SK-N-SH (cell line): ENCODE measurements at regions not wholly inside any gene's neighbourhood (a gene's known extent, or its start where the extent isn't known, plus 50 kb on each side); places are given as distances from the start of the nearest gene placed in this dataset.

ENCODE experiments used
- CTCF ChIA-PET: fragments of 300-600, 350-600 bp; formaldehyde crosslinking; extraction: SDS; loops from one replicate; lab custom pipeline; 2021; lab: Yijun Ruan, JAX
- POLR2A ChIA-PET: fragments of 350-600 bp; sonication (Branson Sonifier 250); formaldehyde crosslinking; extraction: SDS; loops from one replicate; lab custom pipeline; 2020; ENCODE audit warnings: antibody characterized with exemption, inconsistent platforms; lab: Yijun Ruan, JAX
- DNase-seq: peaks from one replicate; pipeline ENCODE4 v3.0.0; 2012
- H2AFZ ChIP-seq: fragments of 200-600 bp; sonication (generic); 2 replicates; pipeline ENCODE4 v1.8.1; 2016; ENCODE audit warnings: antibody characterized with exemption, mild to moderate bottlenecking, low read depth
- H3F3A ChIP-seq: fragments of 200-600 bp; sonication (generic); replicated peaks from 2 replicates; pipeline ENCODE3; 2016; ENCODE audit warnings: antibody characterized with exemption, mild to moderate bottlenecking; ENCODE audit not compliant: insufficient read depth
- H3K27ac ChIP-seq, 2 experiments: fragments of 200-500 bp in 1 of 2; fragments of 200-600 bp in 1 of 2; sonication (Bioruptor generic) in 1 of 2; sonication (generic), shearing (Covaris generic) in 1 of 2; 2 replicates each; pipeline versions ENCODE4 v1.5.1 to v1.6.1; 2014 to 2016; ENCODE audit warnings: low read depth in 2 of 2, inconsistent platforms in 1 of 2, low read length in 1 of 2, mild to moderate bottlenecking in 1 of 2, mixed read lengths in 1 of 2
- H3K27me3 ChIP-seq: fragments of 200-600 bp; sonication (generic), shearing (Covaris generic); 2 replicates; pipeline ENCODE4 v1.6.1; 2016; ENCODE audit warnings: mixed run types; ENCODE audit not compliant: insufficient read depth
- H3K36me3 ChIP-seq, 2 experiments: fragments of 200-500 bp in 1 of 2; fragments of 200-600 bp in 1 of 2; sonication (Bioruptor generic) in 1 of 2; sonication (generic) in 1 of 2; replicated peaks in 1 of 2; 2 replicates each; pipeline versions ENCODE3 to v1.5.1; 2014 to 2016; ENCODE audit warnings: low read length in 1 of 2, mild to moderate bottlenecking in 1 of 2; ENCODE audit not compliant: insufficient read depth in 2 of 2, control insufficient read depth in 1 of 2
- H3K4me1 ChIP-seq, 2 experiments: fragments of 200-500 bp in 1 of 2; fragments of 200-600 bp in 1 of 2; sonication (Bioruptor generic) in 1 of 2; sonication (generic), shearing (Covaris generic) in 1 of 2; 2 replicates each; pipeline versions ENCODE4 v1.5.1 to v1.6.1; 2014 to 2016; ENCODE audit warnings: low read depth in 1 of 2, low read length in 1 of 2, mixed run types in 1 of 2; ENCODE audit not compliant: insufficient read depth in 2 of 2, control insufficient read depth in 1 of 2
- H3K4me2 ChIP-seq: fragments of 200-600 bp; sonication (generic), shearing (Covaris generic); 2 replicates; pipeline ENCODE4 v1.6.1; 2017; ENCODE audit warnings: mixed run types
- H3K4me3 ChIP-seq, 2 experiments: fragments of 200-500 bp in 1 of 2; fragments of 200-600 bp in 1 of 2; sonication (Bioruptor generic) in 1 of 2; sonication (generic), shearing (Covaris generic) in 1 of 2; 2 replicates each; pipeline versions ENCODE4 v1.5.1 to v1.8.1; 2014 to 2016; ENCODE audit warnings: low read depth in 2 of 2, inconsistent platforms in 1 of 2, low read length in 1 of 2, mild to moderate bottlenecking in 1 of 2, mixed read lengths in 1 of 2, moderate library complexity in 1 of 2
- H3K79me2 ChIP-seq: fragments of 200-600 bp; sonication (generic); 2 replicates; pipeline ENCODE4 v1.8.1; 2017; ENCODE audit warnings: mild to moderate bottlenecking; ENCODE audit not compliant: insufficient read depth
- H3K9ac ChIP-seq: fragments of 200-600 bp; sonication (generic); 2 replicates; pipeline ENCODE4 v1.6.1; 2017; ENCODE audit warnings: mixed run types
- H3K9me2 ChIP-seq: fragments of 200-600 bp; sonication (generic); 2 replicates; pipeline ENCODE4 v1.6.1; 2017; ENCODE audit warnings: mixed run types
- H3K9me3 ChIP-seq: fragments of 200-600 bp; sonication (generic); 2 replicates; pipeline ENCODE4 v1.6.1; 2017; ENCODE audit warnings: mixed run types, mild to moderate bottlenecking, moderate library complexity
- H4K20me1 ChIP-seq: fragments of 200-600 bp; sonication (generic); 2 replicates; pipeline ENCODE4 v1.6.1; 2017; ENCODE audit warnings: mild to moderate bottlenecking, mixed run types; ENCODE audit not compliant: insufficient read depth
- EP300 ChIP-seq, 2 experiments: IDR thresholded peaks; 2 replicates each; pipeline versions ENCODE4 v1.4.0 to v1.6.1; 2012; ENCODE audit warnings: borderline replicate concordance in 1 of 2, low read depth in 1 of 2, low read length in 1 of 2
- EZH2phosphoT487 ChIP-seq: fragments of 200-600 bp; sonication (generic); IDR thresholded peaks from 2 replicates; pipeline ENCODE4 v1.6.1; 2017; ENCODE audit warnings: low read depth, mixed run types, mild to moderate bottlenecking, antibody characterized with exemption, moderate library complexity, borderline replicate concordance
- FOSL2 ChIP-seq: IDR thresholded peaks from 2 replicates; pipeline ENCODE4 v1.4.0; 2012; ENCODE audit warnings: low read depth, mild to moderate bottlenecking, moderate library complexity, borderline replicate concordance
- FOXJ3 ChIP-seq: sonication (generic); formaldehyde crosslinking; IDR thresholded peaks from 2 replicates; pipeline ENCODE4 v1.5.1; 2020; ENCODE audit warnings: mild to moderate bottlenecking, missing genetic modification reagents
- FOXM1 ChIP-seq: IDR thresholded peaks from 2 replicates; pipeline ENCODE4 v1.4.0; 2012; ENCODE audit warnings: low read depth, mild to moderate bottlenecking
- SIN3A ChIP-seq: IDR thresholded peaks from 2 replicates; pipeline ENCODE4 v1.6.1; 2012; ENCODE audit warnings: low read depth, mild to moderate bottlenecking, low read length, moderate library complexity, borderline replicate concordance
- SMC3 ChIP-seq: IDR thresholded peaks from 2 replicates; pipeline ENCODE4 v1.6.1; 2012; ENCODE audit warnings: low read depth, low read length, improper control_type of control experiment
- TCF12 ChIP-seq: IDR thresholded peaks from 2 replicates; pipeline ENCODE4 v1.4.0; 2012
- TEAD4 ChIP-seq: IDR thresholded peaks from 2 replicates; pipeline ENCODE4 v1.4.0; 2012; ENCODE audit warnings: mild to moderate bottlenecking, borderline replicate concordance; ENCODE audit not compliant: insufficient read depth
- WGBS: methylation state at CpG from one replicate; pipeline ENCODE4 v1.1.6; 2017; ENCODE audit warnings: low lambda C conversion rate; 5-methylcytosine and 5-hydroxymethylcytosine counted together
- TF ChIP-seq, protein P1 (sequence below): IDR thresholded peaks from 2 replicates; pipeline ENCODE4 v1.6.1; 2012; ENCODE audit warnings: mild to moderate bottlenecking, low read depth, low read length, moderate library complexity

DNA sequence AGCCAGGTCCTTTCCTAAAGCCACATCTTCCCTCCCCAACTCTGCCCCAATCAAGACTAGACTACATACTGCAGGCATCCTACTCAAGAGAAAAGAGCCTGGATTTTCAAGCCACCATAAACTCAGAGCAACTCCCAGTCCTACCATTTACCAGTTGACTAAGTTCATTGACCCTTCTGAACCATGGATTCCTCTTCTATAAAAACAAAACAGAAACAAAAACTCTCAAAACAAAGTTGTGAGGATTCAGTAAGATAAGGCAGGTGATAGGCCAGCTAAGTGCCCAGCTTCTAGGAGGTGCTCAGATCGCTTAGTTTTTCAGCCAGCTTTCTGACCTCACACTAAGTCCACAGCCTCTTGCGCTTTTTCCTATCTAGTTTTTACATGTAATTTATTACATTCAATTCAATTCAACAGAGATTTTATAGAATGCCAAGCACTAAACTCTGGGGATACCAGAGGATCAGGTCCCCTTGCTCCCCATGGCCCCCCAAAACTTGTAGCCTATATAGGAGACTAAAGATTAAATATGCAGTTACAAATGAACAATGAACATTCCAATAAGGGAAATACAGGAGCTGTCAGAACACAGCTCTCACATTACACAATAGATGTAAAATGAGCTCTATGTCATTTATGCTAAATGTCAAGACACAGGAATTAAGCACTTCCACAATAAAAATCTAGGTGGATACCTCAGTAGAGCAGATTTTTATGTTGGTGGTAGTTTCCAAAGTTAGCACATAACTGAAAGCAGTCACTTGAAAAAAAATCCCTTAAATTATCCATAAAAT is 104.5 kb upstream of the EGLN3 start:
- Histone ChIP-seq H3K9me3 (no peaks in the 10 kb centered on the region), H2AFZ (no peak overlapping the region), H3K9me2 (no peaks in the 10 kb centered on the region), H3K4me2 (no peak overlapping the region), H3K27ac (no peak overlapping the region), H3K4me3 (no peak overlapping the region), H3F3A (no peaks in the 10 kb centered on the region), H3K27me3 (no peaks in the 10 kb centered on the region), H3K79me2 (no peaks in the 10 kb centered on the region), H3K36me3 (no peaks in the 10 kb centered on the region), H4K20me1 (no peaks in the 10 kb centered on the region), H3K4me1 (peaks cover 0 to 3% of the 10 kb centered on the region in 2 experiments; a peak in 1 of 4 replicates), H3K9ac (no peak overlapping the region)
- ChIA-PET POLR2A (no interaction called here), CTCF (no interaction called here)
- DNase-seq = no peak
- 89% methylated on average over 2 of the region's 2 CpGs for WGBS
- TF ChIP-seq TCF12 = no peak
- TF ChIP-seq, protein P1, sequence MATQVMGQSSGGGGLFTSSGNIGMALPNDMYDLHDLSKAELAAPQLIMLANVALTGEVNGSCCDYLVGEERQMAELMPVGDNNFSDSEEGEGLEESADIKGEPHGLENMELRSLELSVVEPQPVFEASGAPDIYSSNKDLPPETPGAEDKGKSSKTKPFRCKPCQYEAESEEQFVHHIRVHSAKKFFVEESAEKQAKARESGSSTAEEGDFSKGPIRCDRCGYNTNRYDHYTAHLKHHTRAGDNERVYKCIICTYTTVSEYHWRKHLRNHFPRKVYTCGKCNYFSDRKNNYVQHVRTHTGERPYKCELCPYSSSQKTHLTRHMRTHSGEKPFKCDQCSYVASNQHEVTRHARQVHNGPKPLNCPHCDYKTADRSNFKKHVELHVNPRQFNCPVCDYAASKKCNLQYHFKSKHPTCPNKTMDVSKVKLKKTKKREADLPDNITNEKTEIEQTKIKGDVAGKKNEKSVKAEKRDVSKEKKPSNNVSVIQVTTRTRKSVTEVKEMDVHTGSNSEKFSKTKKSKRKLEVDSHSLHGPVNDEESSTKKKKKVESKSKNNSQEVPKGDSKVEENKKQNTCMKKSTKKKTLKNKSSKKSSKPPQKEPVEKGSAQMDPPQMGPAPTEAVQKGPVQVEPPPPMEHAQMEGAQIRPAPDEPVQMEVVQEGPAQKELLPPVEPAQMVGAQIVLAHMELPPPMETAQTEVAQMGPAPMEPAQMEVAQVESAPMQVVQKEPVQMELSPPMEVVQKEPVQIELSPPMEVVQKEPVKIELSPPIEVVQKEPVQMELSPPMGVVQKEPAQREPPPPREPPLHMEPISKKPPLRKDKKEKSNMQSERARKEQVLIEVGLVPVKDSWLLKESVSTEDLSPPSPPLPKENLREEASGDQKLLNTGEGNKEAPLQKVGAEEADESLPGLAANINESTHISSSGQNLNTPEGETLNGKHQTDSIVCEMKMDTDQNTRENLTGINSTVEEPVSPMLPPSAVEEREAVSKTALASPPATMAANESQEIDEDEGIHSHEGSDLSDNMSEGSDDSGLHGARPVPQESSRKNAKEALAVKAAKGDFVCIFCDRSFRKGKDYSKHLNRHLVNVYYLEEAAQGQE = no peak
- no peak for TF ChIP-seq SMC3

GRCh38 chr14:34053666-34054065 is 102.8 kb upstream of the EGLN3 start:
- DNase-seq = no peak
- H2AFZ ChIP-seq = no peak overlapping the region
- no peaks in the 10 kb centered on the region for H3K36me3 ChIP-seq
- H4K20me1 ChIP-seq = no peaks in the 10 kb centered on the region
- H3F3A ChIP-seq = no peaks in the 10 kb centered on the region
- CTCF ChIA-PET = interaction anchor here (0.6 to 1.3 kb wide), 3 partner anchors 8 to 187 kb away, joined by 3 to 5 read pairs (median 3); no protein-coding TSS in a partner anchor
- TF ChIP-seq TEAD4 (no peak), SIN3A (no peak), FOXM1 (no peak)
- H3K4me2 ChIP-seq = no peak overlapping the region
- WGBS = 80% methylated on average over 3 of the region's 3 CpGs
- H3K27me3 ChIP-seq = no peaks in the 10 kb centered on the region
- no peaks in the 10 kb centered on the region for H3K9me2 ChIP-seq
- H3K79me2 ChIP-seq = no peaks in the 10 kb centered on the region
- POLR2A ChIA-PET = no interaction called here
- H3K4me3 ChIP-seq = no peak overlapping the region
- no peak overlapping the region for H3K27ac ChIP-seq
- no peaks in the 10 kb centered on the region for H3K9me3 ChIP-seq
- no peak overlapping the region for H3K9ac ChIP-seq
- H3K4me1 ChIP-seq = no peaks in the 10 kb centered on the region; a peak in 1 of 4 replicates

DNA sequence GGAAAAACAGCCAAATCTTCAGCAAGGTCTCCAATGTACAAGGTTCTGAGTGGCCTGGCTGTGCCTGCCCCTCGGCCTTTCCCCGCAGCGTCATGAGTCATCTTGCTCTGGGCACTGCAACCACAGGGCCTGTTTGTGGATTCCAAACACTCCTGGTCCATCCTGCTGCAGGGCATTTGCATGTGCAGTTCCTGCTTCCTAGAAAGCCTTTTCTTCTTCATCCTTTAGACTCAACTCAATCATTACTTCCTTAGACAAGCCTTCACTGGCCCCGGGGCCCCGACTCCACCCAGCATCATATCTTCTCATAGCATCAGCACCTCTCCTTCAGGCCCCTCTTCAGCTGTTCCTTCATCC is 101.8 kb upstream of the EGLN3 start:
- H3K9me2 ChIP-seq = no peaks in the 10 kb centered on the region
- no peaks in the 10 kb centered on the region for H3K36me3 ChIP-seq
- no peak for TF ChIP-seq TCF12
- TF ChIP-seq EZH2phosphoT487 = no peak
- TF ChIP-seq FOXJ3 (CRISPR knock-in tag) = no peak
- TF ChIP-seq, protein P1 = no peak
- peak; percentile 57; the same call in 1 of the 2 replicates for TF ChIP-seq FOSL2
- no peak for TF ChIP-seq EP300 (IDR thresholded peaks at IDR 0.05; ENCODE audit: borderline replicate concordance in 1 of 2, low read depth in 1 of 2, low read length in 1 of 2)
- no peak overlapping the region for H3K4me2 ChIP-seq
- no peak overlapping the region for H3K27ac ChIP-seq
- no peaks in the 10 kb centered on the region for H3K9me3 ChIP-seq
- no peaks in the 10 kb centered on the region for H4K20me1 ChIP-seq
- no peak overlapping the region for H2AFZ ChIP-seq
- H3F3A ChIP-seq = no peaks in the 10 kb centered on the region
- H3K9ac ChIP-seq = no peak overlapping the region
- no peaks in the 10 kb centered on the region for H3K27me3 ChIP-seq
- no peak overlapping the region for H3K4me3 ChIP-seq
- ChIA-PET POLR2A (no interaction called here), CTCF (interaction anchor here (1.3 kb wide), 1 partner anchor 9 kb away, joined by 3 read pairs; no protein-coding TSS in a partner anchor)
- no peaks in the 10 kb centered on the region; a peak in 1 of 4 replicates for H3K4me1 ChIP-seq
- 63% methylated on average over 5 of the region's 5 CpGs for WGBS
- H3K79me2 ChIP-seq = no peaks in the 10 kb centered on the region
- no peak for DNase-seq
